ENCODE measurements at regions not wholly inside any gene's neighbourhood (a gene's known extent, or its start where the extent isn't known, plus 50 kb on each side); places are given as distances from the start of the nearest gene placed in this dataset.

DNA sequence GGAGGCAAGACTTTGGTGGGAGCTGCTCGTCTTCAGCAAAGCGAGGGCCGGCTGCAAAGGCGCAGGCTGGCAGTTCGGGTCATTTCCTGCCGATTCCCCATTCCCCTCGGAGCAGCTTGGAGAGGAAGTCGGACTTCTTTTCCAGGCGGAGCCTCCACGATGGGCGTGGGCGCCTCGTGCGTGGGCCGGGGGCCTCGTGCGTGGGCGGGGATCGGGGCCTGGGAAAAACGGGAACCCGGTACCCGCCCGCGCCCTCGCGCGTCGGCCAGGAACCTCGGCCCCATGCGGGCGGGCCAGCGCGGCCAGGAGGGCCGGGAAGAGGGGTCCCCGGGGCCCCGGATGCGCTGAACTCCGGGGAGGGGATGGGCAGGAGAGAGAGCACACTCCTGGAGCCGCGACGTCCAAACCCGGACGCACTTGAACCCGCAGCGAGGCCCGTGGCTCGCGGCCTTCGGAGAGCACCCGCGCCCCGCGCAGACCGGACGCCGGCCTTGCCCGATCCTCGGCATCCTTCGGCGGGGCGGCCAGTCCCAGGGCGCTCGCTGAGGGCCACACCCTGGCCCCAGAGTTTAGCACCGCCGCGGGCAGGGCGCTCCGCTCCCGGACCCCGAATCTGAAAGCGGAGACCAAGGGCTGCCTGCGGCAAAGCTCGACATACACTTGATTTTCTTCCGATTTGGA is 368.4 kb downstream of the MTX2 start:
- H3K27me3 ChIP-seq (ENCODE audit: control insufficient read depth in 1 of 2, insufficient read depth in 1 of 2, low read length in 2 of 2): no peaks in the 10 kb centered on the region
- peak overlapping the region; percentile 92 for H3K9ac ChIP-seq (ENCODE audit: low read length)
- H2AFZ ChIP-seq (ENCODE audit: low read depth, low read length): peak overlapping the region; percentile 42
- H2BK15ac ChIP-seq (ENCODE audit: low read depth, poor library complexity, severe bottlenecking): no peak overlapping the region
- H2BK5ac ChIP-seq (ENCODE audit: low read depth, low read length, poor library complexity, severe bottlenecking): no peak overlapping the region
- under 1% methylated on average over 39 of the region's 74 CpGs for WGBS
- peak overlapping the region; percentile 35 for H4K91ac ChIP-seq (ENCODE audit: low read length)
- no peak overlapping the region for H3K18ac ChIP-seq (ENCODE audit: low read depth in 1 of 2, low read length in 2 of 2)
- no peaks in the 10 kb centered on the region for H3K9me3 ChIP-seq (ENCODE audit: control insufficient read depth, low read length)
- DNase-seq: peak; percentile 24
- peak overlapping the region; percentile 22 to 71 for H3K4ac ChIP-seq (ENCODE audit: low read depth in 1 of 2, low read length in 2 of 2)
- H2BK120ac ChIP-seq (ENCODE audit: low read depth, low read length): no peak overlapping the region
- peaks cover 0 to 5% of the 10 kb centered on the region in 2 experiments for H3K36me3 ChIP-seq (ENCODE audit: control insufficient read depth in 1 of 2, insufficient read depth in 2 of 2, low read depth in 1 of 2, low read length in 2 of 2)
- no peak overlapping the region for H2BK12ac ChIP-seq (ENCODE audit: low read length in 2 of 2)
- no peak overlapping the region for H3K27ac ChIP-seq (ENCODE audit: low read length, poor library complexity, severe bottlenecking)
- H3K23ac ChIP-seq (ENCODE audit: low read length in 2 of 2): no peak overlapping the region
- H2AK5ac ChIP-seq (ENCODE audit: low read length, severe bottlenecking): no peak overlapping the region
- peak overlapping the region; percentile 86 for H3K4me2 ChIP-seq (ENCODE audit: low read length, poor library complexity, severe bottlenecking)
- no peak overlapping the region for H4K8ac ChIP-seq (ENCODE audit: low read length)
- H3K4me3 ChIP-seq (ENCODE audit: insufficient read depth in 1 of 2, low read depth in 1 of 2, low read length in 2 of 2): peak overlapping the region; percentile 68 to 83
- H3K79me1 ChIP-seq (replicated peaks; ENCODE audit: low read length, poor library complexity, severe bottlenecking): peaks cover 1% of the 10 kb centered on the region
- H3K14ac ChIP-seq (ENCODE audit: low read length in 2 of 2): no peak overlapping the region
- no peaks in the 10 kb centered on the region for H3K4me1 ChIP-seq (ENCODE audit: control insufficient read depth, insufficient read depth, low read depth, low read length)

DNA sequence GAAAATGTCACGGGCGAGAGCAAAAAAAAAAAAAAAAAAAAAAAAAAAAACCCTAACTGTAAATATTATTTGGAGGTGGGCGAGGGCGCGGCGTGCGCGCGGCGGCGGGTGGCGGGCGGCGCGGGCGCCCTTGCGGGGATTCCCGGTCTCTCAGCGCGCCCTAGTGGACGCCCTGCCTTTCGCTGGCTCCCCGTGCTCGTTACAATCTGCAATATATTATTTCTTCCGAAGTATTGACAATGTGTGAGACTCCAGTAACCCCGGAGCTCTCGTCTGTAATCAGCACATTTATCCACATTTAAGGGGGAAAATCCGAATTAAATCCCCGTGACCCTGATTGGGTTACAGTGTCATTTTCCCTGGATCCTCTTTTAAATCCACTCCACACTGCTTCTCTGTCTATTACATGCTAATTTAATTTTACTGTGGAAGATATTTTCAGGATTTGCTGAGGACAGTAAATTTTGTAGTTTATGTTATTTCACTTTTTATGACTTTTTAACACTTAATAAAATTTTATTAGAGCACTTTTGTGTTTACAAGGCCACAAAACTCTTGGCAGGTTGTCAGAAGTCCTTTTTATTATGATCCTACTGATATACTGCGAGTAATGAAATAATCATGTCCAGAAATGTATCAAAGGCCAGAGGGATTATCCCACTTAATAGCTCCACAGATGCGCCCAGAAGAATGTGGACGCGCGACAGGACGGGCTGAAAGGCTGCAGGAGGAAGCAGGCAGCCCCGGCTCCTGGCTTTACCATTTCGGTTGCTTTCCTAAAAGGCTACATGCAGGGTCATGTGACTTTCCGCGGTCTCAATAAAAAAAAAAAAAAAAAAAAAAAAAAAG is 369.1 kb downstream of the MTX2 start:
- Histone ChIP-seq H3K4ac (ENCODE audit: low read depth in 1 of 2, low read length in 2 of 2) (no peak overlapping the region), H3K4me2 (ENCODE audit: low read length, poor library complexity, severe bottlenecking) (peak overlapping the region; percentile 86), H3K9me3 (ENCODE audit: control insufficient read depth, low read length) (no peaks in the 10 kb centered on the region), H4K91ac (ENCODE audit: low read length) (no peak overlapping the region), H3K4me1 (ENCODE audit: control insufficient read depth, insufficient read depth, low read depth, low read length) (no peaks in the 10 kb centered on the region), H3K27ac (ENCODE audit: low read length, poor library complexity, severe bottlenecking) (no peak overlapping the region), H2BK15ac (ENCODE audit: low read depth, poor library complexity, severe bottlenecking) (no peak overlapping the region), H2BK5ac (ENCODE audit: low read depth, low read length, poor library complexity, severe bottlenecking) (no peak overlapping the region), H3K9ac (ENCODE audit: low read length) (peak overlapping the region; percentile 92), H3K14ac (ENCODE audit: low read length in 2 of 2) (no peak overlapping the region), H3K27me3 (ENCODE audit: control insufficient read depth in 1 of 2, insufficient read depth in 1 of 2, low read length in 2 of 2) (no peaks in the 10 kb centered on the region), H3K4me3 (ENCODE audit: insufficient read depth in 1 of 2, low read depth in 1 of 2, low read length in 2 of 2) (peak overlapping the region; percentile 68 to 83), H2BK120ac (ENCODE audit: low read depth, low read length) (no peak overlapping the region), H3K36me3 (ENCODE audit: control insufficient read depth in 1 of 2, insufficient read depth in 2 of 2, low read depth in 1 of 2, low read length in 2 of 2) (no peaks in the 10 kb centered on the region), H3K18ac (ENCODE audit: low read depth in 1 of 2, low read length in 2 of 2) (no peak overlapping the region), H4K8ac (ENCODE audit: low read length) (no peak overlapping the region), H2AFZ (ENCODE audit: low read depth, low read length) (no peak overlapping the region), H2AK5ac (ENCODE audit: low read length, severe bottlenecking) (no peak overlapping the region), H2BK12ac (ENCODE audit: low read length in 2 of 2) (no peak overlapping the region), H3K79me1 (replicated peaks; ENCODE audit: low read length, poor library complexity, severe bottlenecking) (peaks cover 1% of the 10 kb centered on the region), H3K23ac (ENCODE audit: low read length in 2 of 2) (no peak overlapping the region)
- DNase-seq: peak; percentile 46
- WGBS: 15% methylated on average over 32 of the region's 39 CpGs

DNA sequence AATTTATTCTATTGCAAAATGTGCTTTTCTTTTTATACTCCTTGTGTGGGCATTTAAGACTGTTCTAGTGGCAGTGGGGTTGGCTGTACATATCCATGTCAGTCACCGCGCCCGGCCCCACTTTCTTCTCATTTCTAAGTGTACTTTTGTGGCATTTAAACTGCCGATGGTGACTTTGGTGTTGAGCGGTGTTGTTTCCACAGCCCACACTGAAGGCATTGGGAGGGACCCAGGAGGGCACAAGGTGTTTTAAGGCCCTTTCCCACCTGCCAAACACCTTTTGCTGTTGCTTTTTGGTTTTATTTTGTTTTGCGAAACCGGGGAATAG is 369.7 kb downstream of the MTX2 start:
- H3K9me3 ChIP-seq (ENCODE audit: control insufficient read depth, low read length): no peaks in the 10 kb centered on the region
- H2BK120ac ChIP-seq (ENCODE audit: low read depth, low read length): no peak overlapping the region
- H2BK5ac ChIP-seq (ENCODE audit: low read depth, low read length, poor library complexity, severe bottlenecking): no peak overlapping the region
- peak overlapping the region in 1 of 2 experiments; percentile 83 for H3K4me3 ChIP-seq (ENCODE audit: insufficient read depth in 1 of 2, low read depth in 1 of 2, low read length in 2 of 2)
- no peak overlapping the region for H3K4ac ChIP-seq (ENCODE audit: low read depth in 1 of 2, low read length in 2 of 2)
- no peak overlapping the region for H3K27ac ChIP-seq (ENCODE audit: low read length, poor library complexity, severe bottlenecking)
- H2BK12ac ChIP-seq (ENCODE audit: low read length in 2 of 2): no peak overlapping the region
- no peak overlapping the region for H3K18ac ChIP-seq (ENCODE audit: low read depth in 1 of 2, low read length in 2 of 2)
- H3K14ac ChIP-seq (ENCODE audit: low read length in 2 of 2): no peak overlapping the region
- no peak overlapping the region for H2AK5ac ChIP-seq (ENCODE audit: low read length, severe bottlenecking)
- no peaks in the 10 kb centered on the region for H3K79me1 ChIP-seq (replicated peaks; ENCODE audit: low read length, poor library complexity, severe bottlenecking)
- H3K27me3 ChIP-seq (ENCODE audit: control insufficient read depth in 1 of 2, insufficient read depth in 1 of 2, low read length in 2 of 2): no peaks in the 10 kb centered on the region
- no peak for DNase-seq
- H4K8ac ChIP-seq (ENCODE audit: low read length): no peak overlapping the region
- H3K4me1 ChIP-seq (ENCODE audit: control insufficient read depth, insufficient read depth, low read depth, low read length): peaks cover 3% of the 10 kb centered on the region
- peak overlapping the region; percentile 92 for H3K9ac ChIP-seq (ENCODE audit: low read length)
- H3K4me2 ChIP-seq (ENCODE audit: low read length, poor library complexity, severe bottlenecking): no peak overlapping the region
- H3K36me3 ChIP-seq (ENCODE audit: control insufficient read depth in 1 of 2, insufficient read depth in 2 of 2, low read depth in 1 of 2, low read length in 2 of 2): no peaks in the 10 kb centered on the region
- no peak overlapping the region for H3K23ac ChIP-seq (ENCODE audit: low read length in 2 of 2)
- H2BK15ac ChIP-seq (ENCODE audit: low read depth, poor library complexity, severe bottlenecking): no peak overlapping the region
- H4K91ac ChIP-seq (ENCODE audit: low read length): no peak overlapping the region
- no peak overlapping the region for H2AFZ ChIP-seq (ENCODE audit: low read depth, low read length)
- WGBS: 91% methylated on average over 7 of the region's 7 CpGs

DNA sequence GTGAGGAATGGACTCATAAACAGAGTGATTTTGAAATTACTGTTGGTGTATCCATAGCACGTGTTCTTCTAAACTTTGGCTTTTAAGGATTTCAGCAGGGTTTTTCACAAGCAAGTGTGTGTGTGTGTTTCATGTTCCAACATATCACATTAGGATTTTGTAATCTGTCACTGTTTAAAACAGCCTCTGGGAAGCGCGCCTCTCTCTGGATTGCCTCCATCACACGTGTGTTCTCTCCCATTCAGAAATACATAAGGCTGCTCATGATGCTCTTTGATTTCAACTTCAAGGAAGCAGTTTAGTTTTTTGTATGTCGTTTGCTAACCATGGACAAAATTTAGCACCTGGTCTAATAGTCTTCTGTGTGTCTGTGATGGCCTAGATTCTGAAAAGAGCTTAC is 370.4 kb downstream of the MTX2 start:
- Histone ChIP-seq H2AK5ac (ENCODE audit: low read length, severe bottlenecking) (no peak overlapping the region), H4K91ac (ENCODE audit: low read length) (no peak overlapping the region), H3K18ac (ENCODE audit: low read depth in 1 of 2, low read length in 2 of 2) (no peak overlapping the region), H2AFZ (ENCODE audit: low read depth, low read length) (no peak overlapping the region), H3K79me1 (replicated peaks; ENCODE audit: low read length, poor library complexity, severe bottlenecking) (no peaks in the 10 kb centered on the region), H2BK120ac (ENCODE audit: low read depth, low read length) (no peak overlapping the region), H3K4me1 (ENCODE audit: control insufficient read depth, insufficient read depth, low read depth, low read length) (peaks cover 3% of the 10 kb centered on the region), H3K27ac (ENCODE audit: low read length, poor library complexity, severe bottlenecking) (no peak overlapping the region), H3K4me3 (ENCODE audit: insufficient read depth in 1 of 2, low read depth in 1 of 2, low read length in 2 of 2) (no peak overlapping the region), H3K9ac (ENCODE audit: low read length) (peak overlapping the region; percentile 92), H3K4ac (ENCODE audit: low read depth in 1 of 2, low read length in 2 of 2) (no peak overlapping the region), H3K36me3 (ENCODE audit: control insufficient read depth in 1 of 2, insufficient read depth in 2 of 2, low read depth in 1 of 2, low read length in 2 of 2) (no peaks in the 10 kb centered on the region), H2BK15ac (ENCODE audit: low read depth, poor library complexity, severe bottlenecking) (no peak overlapping the region), H3K27me3 (ENCODE audit: control insufficient read depth in 1 of 2, insufficient read depth in 1 of 2, low read length in 2 of 2) (no peaks in the 10 kb centered on the region), H3K4me2 (ENCODE audit: low read length, poor library complexity, severe bottlenecking) (no peak overlapping the region), H2BK5ac (ENCODE audit: low read depth, low read length, poor library complexity, severe bottlenecking) (no peak overlapping the region), H3K23ac (ENCODE audit: low read length in 2 of 2) (no peak overlapping the region), H4K8ac (ENCODE audit: low read length) (no peak overlapping the region), H3K14ac (ENCODE audit: low read length in 2 of 2) (no peak overlapping the region), H3K9me3 (ENCODE audit: control insufficient read depth, low read length) (no peaks in the 10 kb centered on the region), H2BK12ac (ENCODE audit: low read length in 2 of 2) (no peak overlapping the region)
- no peak for DNase-seq
- WGBS: 49% methylated on average over 5 of the region's 5 CpGs
